ENCODE measurements at regions not wholly inside any gene's neighbourhood (a gene's known extent, or its start where the extent isn't known, plus 50 kb on each side); places are given as distances from the start of the nearest gene placed in this dataset.
"Not testable (repeated sequence)": the region's sequence is repeated elsewhere in the genome, so short reads cannot be mapped to it uniquely, and the experiment has no call there.

- Histone ChIP-seq H3K9me3 (no peaks in the 10 kb centered on the region), H3K36me3 (no peaks in the 10 kb centered on the region), H3K27me3 (no peaks in the 10 kb centered on the region), H3K4me1 (no peaks in the 10 kb centered on the region), H3K4me3 (no peak overlapping the region), H3K27ac (no peak overlapping the region)
- TF ChIP-seq CTCF (IDR thresholded peaks at IDR 0.05) = no peak
- intact Hi-C loops (cut with DNase I) = no loop called here
- DNase-seq (ENCODE audit: low spot score in 2 of 2) = no peak
These were observed 210.3 kb downstream of the PTPRC start for GRCh38 chr1:198849093-198849492.

- Histone ChIP-seq H3K9me3 (no peaks in the 10 kb centered on the region), H3K4me3 (no peak overlapping the region), H3K27ac (no peak overlapping the region), H3K27me3 (no peaks in the 10 kb centered on the region), H3K36me3 (no peaks in the 10 kb centered on the region), H3K4me1 (no peaks in the 10 kb centered on the region)
- intact Hi-C loops (cut with DNase I) = no loop called here
- DNase-seq (ENCODE audit: low spot score in 2 of 2) = no peak
- no peak for TF ChIP-seq CTCF (IDR thresholded peaks at IDR 0.05)
These were observed 211.4 kb downstream of the PTPRC start for GRCh38 chr1:198850196-198850595.

GRCh38 chr1:198850966-198851365 is 212.1 kb downstream of the PTPRC start:
- H3K4me3 ChIP-seq; intact Hi-C loops (cut with DNase I); H3K27me3 ChIP-seq; H3K36me3 ChIP-seq; DNase-seq (ENCODE audit: low spot score in 2 of 2); H3K9me3 ChIP-seq; H3K4me1 ChIP-seq; H3K27ac ChIP-seq: not testable (repeated sequence)

- intact Hi-C loops (cut with DNase I) = no loop called here
- H3K27me3 ChIP-seq = no peaks in the 10 kb centered on the region
- TF ChIP-seq CTCF (IDR thresholded peaks at IDR 0.05) = no peak
- no peaks in the 10 kb centered on the region for H3K9me3 ChIP-seq
- no peaks in the 10 kb centered on the region for H3K4me1 ChIP-seq
- H3K27ac ChIP-seq = no peak overlapping the region
- no peaks in the 10 kb centered on the region for H3K36me3 ChIP-seq
- DNase-seq (ENCODE audit: low spot score in 2 of 2) = no peak
- H3K4me3 ChIP-seq = no peak overlapping the region
These were observed 217.8 kb downstream of the PTPRC start for GRCh38 chr1:198856601-198857000.

- Histone ChIP-seq H3K27ac (no peak overlapping the region), H3K27me3 (no peaks in the 10 kb centered on the region), H3K9me3 (no peaks in the 10 kb centered on the region), H3K4me1 (no peaks in the 10 kb centered on the region), H3K4me3 (no peak overlapping the region), H3K36me3 (no peaks in the 10 kb centered on the region)
- no peak for DNase-seq (ENCODE audit: low spot score in 2 of 2)
- intact Hi-C loops (cut with DNase I) = no loop called here
- TF ChIP-seq CTCF (IDR thresholded peaks at IDR 0.05) = no peak
These were observed 219.2 kb downstream of the PTPRC start for GRCh38 chr1:198858033-198858432.

- Histone ChIP-seq H3K4me1 (no peaks in the 10 kb centered on the region), H3K27me3 (no peaks in the 10 kb centered on the region), H3K27ac (no peak overlapping the region), H3K4me3 (no peak overlapping the region), H3K9me3 (no peaks in the 10 kb centered on the region), H3K36me3 (no peaks in the 10 kb centered on the region)
- intact Hi-C loops (cut with DNase I) = no loop called here
- no peak for DNase-seq (ENCODE audit: low spot score in 2 of 2)
- TF ChIP-seq CTCF (IDR thresholded peaks at IDR 0.05) = no peak
These were observed 221.5 kb downstream of the PTPRC start for GRCh38 chr1:198860371-198860770.

All from ascending aorta (tissue), 2 donors.